GM19025 (cell line): ENCODE measurements at regions not wholly inside any gene's neighbourhood (a gene's known extent, or its start where the extent isn't known, plus 50 kb on each side); places are given as distances from the start of the nearest gene placed in this dataset.
"Not testable (repeated sequence)": the region's sequence is repeated elsewhere in the genome, so short reads cannot be mapped to it uniquely, and the experiment has no call there.

ENCODE experiments used
- ATAC-seq: cut with Tn5 transposase; IDR thresholded peaks from one replicate; pipeline ENCODE4 v1.9.1; 2021; ENCODE audit warnings: mild to moderate bottlenecking, low read depth, moderate library complexity; ENCODE audit not compliant: unreplicated experiment

GRCh38 chr2:138906549-138906948, 126.4 kb upstream of the NXPH2 start:
- ATAC-seq = no peak

- ATAC-seq = no peak
Measured at GRCh38 chr2:138902239-138902871, 122.2 kb upstream of the NXPH2 start.

- ATAC-seq = no peak
Measured at GRCh38 chr2:138901530-138901929, 121.3 kb upstream of the NXPH2 start.

GRCh38 chr2:138898855-138899254, 118.7 kb upstream of the NXPH2 start:
- no peak for ATAC-seq

GRCh38 chr2:138897274-138897673, 117.1 kb upstream of the NXPH2 start:
- ATAC-seq = no peak

- ATAC-seq = no peak
Measured at GRCh38 chr2:138893746-138894145, 113.6 kb upstream of the NXPH2 start.

- no peak for ATAC-seq
Measured at GRCh38 chr2:138881126-138881525, 100.9 kb upstream of the NXPH2 start.

- ATAC-seq = no peak
Measured at GRCh38 chr2:138879931-138880330, 99.7 kb upstream of the NXPH2 start.

GRCh38 chr2:138877421-138877820, 97.2 kb upstream of the NXPH2 start:
- ATAC-seq = no peak

- no peak for ATAC-seq
Measured at GRCh38 chr2:138874251-138874650, 94.1 kb upstream of the NXPH2 start.

- ATAC-seq = not testable (repeated sequence)
Measured at GRCh38 chr2:138872116-138872515, 91.9 kb upstream of the NXPH2 start.

GRCh38 chr2:138871312-138871711, 91.1 kb upstream of the NXPH2 start:
- no peak for ATAC-seq

- no peak for ATAC-seq
Measured at GRCh38 chr2:138867341-138867740, 87.2 kb upstream of the NXPH2 start.

- ATAC-seq = no peak
Measured at GRCh38 chr2:138866797-138867196, 86.6 kb upstream of the NXPH2 start.

- ATAC-seq = no peak
Measured at GRCh38 chr2:138853761-138854160, 73.6 kb upstream of the NXPH2 start.

- no peak for ATAC-seq
Measured at GRCh38 chr2:138853296-138853695, 73.1 kb upstream of the NXPH2 start.

- ATAC-seq = no peak
Measured at GRCh38 chr2:138846216-138846821, 66.1 kb upstream of the NXPH2 start.

GRCh38 chr2:138842341-138842740, 62.2 kb upstream of the NXPH2 start:
- no peak for ATAC-seq

GRCh38 chr2:138841459-138841858, 61.3 kb upstream of the NXPH2 start:
- no peak for ATAC-seq

- no peak for ATAC-seq
Measured at GRCh38 chr2:138838851-138839620, 58.8 kb upstream of the NXPH2 start.

GRCh38 chr2:138831691-138832090, 51.5 kb upstream of the NXPH2 start:
- ATAC-seq = no peak

GRCh38 chr2:138831154-138831553, 51.0 kb upstream of the NXPH2 start:
- no peak for ATAC-seq
